ENCODE measurements at regions not wholly inside any gene's neighbourhood (a gene's known extent, or its start where the extent isn't known, plus 50 kb on each side); places are given as distances from the start of the nearest gene placed in this dataset.

- Histone ChIP-seq H3K36me3 (ENCODE audit: control insufficient read depth in 2 of 2, insufficient read depth in 2 of 2, low read length in 2 of 2) (no peaks in the 10 kb centered on the region), H3K27ac (ENCODE audit: low read depth in 2 of 2, low read length in 2 of 2) (no peak overlapping the region), H3K4me1 (ENCODE audit: control insufficient read depth in 2 of 2, insufficient read depth in 2 of 2, low read length in 2 of 2) (no peaks in the 10 kb centered on the region), H3K9ac (ENCODE audit: low read depth in 1 of 2, low read length in 2 of 2) (no peak overlapping the region), H3K27me3 (ENCODE audit: control insufficient read depth in 2 of 2, insufficient read depth in 2 of 2, low read length in 2 of 2) (no peaks in the 10 kb centered on the region), H3K9me3 (ENCODE audit: control insufficient read depth in 2 of 2, low read length in 2 of 2) (no peaks in the 10 kb centered on the region), H3K4me3 (ENCODE audit: low read length in 2 of 2) (no peak overlapping the region)
These were observed 60.2 kb upstream of the MTNR1B start for GRCh38 chr11:92909214-92909613.

GRCh38 chr11:92911478-92911877 is 58.0 kb upstream of the MTNR1B start:
- Histone ChIP-seq H3K4me1 (ENCODE audit: control insufficient read depth in 2 of 2, insufficient read depth in 2 of 2, low read length in 2 of 2) (no peaks in the 10 kb centered on the region), H3K9me3 (ENCODE audit: control insufficient read depth in 2 of 2, low read length in 2 of 2) (no peaks in the 10 kb centered on the region), H3K4me3 (ENCODE audit: low read length in 2 of 2) (no peak overlapping the region), H3K27ac (ENCODE audit: low read depth in 2 of 2, low read length in 2 of 2) (no peak overlapping the region), H3K9ac (ENCODE audit: low read depth in 1 of 2, low read length in 2 of 2) (no peak overlapping the region), H3K36me3 (ENCODE audit: control insufficient read depth in 2 of 2, insufficient read depth in 2 of 2, low read length in 2 of 2) (no peaks in the 10 kb centered on the region), H3K27me3 (ENCODE audit: control insufficient read depth in 2 of 2, insufficient read depth in 2 of 2, low read length in 2 of 2) (no peaks in the 10 kb centered on the region)

- Histone ChIP-seq H3K9me3 (ENCODE audit: control insufficient read depth in 2 of 2, low read length in 2 of 2) (no peaks in the 10 kb centered on the region), H3K4me1 (ENCODE audit: control insufficient read depth in 2 of 2, insufficient read depth in 2 of 2, low read length in 2 of 2) (no peaks in the 10 kb centered on the region), H3K27me3 (ENCODE audit: control insufficient read depth in 2 of 2, insufficient read depth in 2 of 2, low read length in 2 of 2) (no peaks in the 10 kb centered on the region), H3K4me3 (ENCODE audit: low read length in 2 of 2) (no peak overlapping the region), H3K27ac (ENCODE audit: low read depth in 2 of 2, low read length in 2 of 2) (no peak overlapping the region), H3K9ac (ENCODE audit: low read depth in 1 of 2, low read length in 2 of 2) (no peak overlapping the region), H3K36me3 (ENCODE audit: control insufficient read depth in 2 of 2, insufficient read depth in 2 of 2, low read length in 2 of 2) (no peaks in the 10 kb centered on the region)
These were observed 53.9 kb upstream of the MTNR1B start for GRCh38 chr11:92915551-92915950.

GRCh38 chr11:92916299-92916698 is 53.2 kb upstream of the MTNR1B start:
- H3K27me3 ChIP-seq (ENCODE audit: control insufficient read depth in 2 of 2, insufficient read depth in 2 of 2, low read length in 2 of 2), result no peaks in the 10 kb centered on the region
- no peaks in the 10 kb centered on the region for H3K36me3 ChIP-seq (ENCODE audit: control insufficient read depth in 2 of 2, insufficient read depth in 2 of 2, low read length in 2 of 2)
- no peaks in the 10 kb centered on the region for H3K9me3 ChIP-seq (ENCODE audit: control insufficient read depth in 2 of 2, low read length in 2 of 2)
- no peak overlapping the region for H3K4me3 ChIP-seq (ENCODE audit: low read length in 2 of 2)
- H3K4me1 ChIP-seq (ENCODE audit: control insufficient read depth in 2 of 2, insufficient read depth in 2 of 2, low read length in 2 of 2), result no peaks in the 10 kb centered on the region
- no peak overlapping the region for H3K27ac ChIP-seq (ENCODE audit: low read depth in 2 of 2, low read length in 2 of 2)
- H3K9ac ChIP-seq (ENCODE audit: low read depth in 1 of 2, low read length in 2 of 2), result no peak overlapping the region

- no peaks in the 10 kb centered on the region for H3K36me3 ChIP-seq (ENCODE audit: control insufficient read depth in 2 of 2, insufficient read depth in 2 of 2, low read length in 2 of 2)
- no peak overlapping the region for H3K9ac ChIP-seq (ENCODE audit: low read depth in 1 of 2, low read length in 2 of 2)
- no peaks in the 10 kb centered on the region for H3K4me1 ChIP-seq (ENCODE audit: control insufficient read depth in 2 of 2, insufficient read depth in 2 of 2, low read length in 2 of 2)
- H3K4me3 ChIP-seq (ENCODE audit: low read length in 2 of 2), result no peak overlapping the region
- H3K27me3 ChIP-seq (ENCODE audit: control insufficient read depth in 2 of 2, insufficient read depth in 2 of 2, low read length in 2 of 2), result no peaks in the 10 kb centered on the region
- H3K27ac ChIP-seq (ENCODE audit: low read depth in 2 of 2, low read length in 2 of 2), result no peak overlapping the region
- no peaks in the 10 kb centered on the region for H3K9me3 ChIP-seq (ENCODE audit: control insufficient read depth in 2 of 2, low read length in 2 of 2)
These were observed 51.5 kb upstream of the MTNR1B start for GRCh38 chr11:92917927-92918326.

GRCh38 chr11:92919048-92919447 is 50.4 kb upstream of the MTNR1B start:
- Histone ChIP-seq H3K27me3 (ENCODE audit: control insufficient read depth in 2 of 2, insufficient read depth in 2 of 2, low read length in 2 of 2) (no peaks in the 10 kb centered on the region), H3K27ac (ENCODE audit: low read depth in 2 of 2, low read length in 2 of 2) (no peak overlapping the region), H3K9me3 (ENCODE audit: control insufficient read depth in 2 of 2, low read length in 2 of 2) (no peaks in the 10 kb centered on the region), H3K4me3 (ENCODE audit: low read length in 2 of 2) (no peak overlapping the region), H3K9ac (ENCODE audit: low read depth in 1 of 2, low read length in 2 of 2) (no peak overlapping the region), H3K4me1 (ENCODE audit: control insufficient read depth in 2 of 2, insufficient read depth in 2 of 2, low read length in 2 of 2) (no peaks in the 10 kb centered on the region), H3K36me3 (ENCODE audit: control insufficient read depth in 2 of 2, insufficient read depth in 2 of 2, low read length in 2 of 2) (no peaks in the 10 kb centered on the region)
